Vagina (tissue), 2 donors: ENCODE measurements at regions not wholly inside any gene's neighbourhood (a gene's known extent, or its start where the extent isn't known, plus 50 kb on each side); places are given as distances from the start of the nearest gene placed in this dataset.

Experiments used
- DNase-seq, 2 donors: peaks; one replicate each; pipeline ENCODE4 v3.0.0-alpha.2; 2017; ENCODE audit errors: extremely low spot score in 2 of 2
- H3K27ac ChIP-seq: fragments of 200-600 bp; sonication (generic); one replicate; pipeline ENCODE4 v1.5.1; 2019
- H3K27me3 ChIP-seq: fragments of 200-600 bp; sonication (generic); one replicate; pipeline ENCODE4 v1.5.1; 2019
- H3K36me3 ChIP-seq, 2 donors: fragments of 200-600 bp; sonication (generic); one replicate each; pipeline ENCODE4 v1.5.1; 2017 to 2019
- H3K4me1 ChIP-seq: fragments of 200-600 bp; sonication (generic); one replicate; pipeline ENCODE4 v1.5.1; 2019
- H3K4me3 ChIP-seq, 2 donors: fragments of 200-600 bp; sonication (generic); 1 replicate in 1 of 2; 2 replicates in 1 of 2; pipeline ENCODE4 v1.5.1; 2016 to 2019
- H3K9me3 ChIP-seq: fragments of 200-600 bp; sonication (generic); one replicate; pipeline ENCODE4 v1.5.1; 2019
- CTCF ChIP-seq, 3 experiments: fragments of 450-650 bp in 2 of 3; fragments of 200-600 bp in 1 of 3; sonication (generic) in 1 of 3; IDR thresholded peaks; one replicate each; pipeline ENCODE4 v1.5.1; 2017 to 2019; ENCODE audit warnings: antibody characterized with exemption in 3 of 3, mild to moderate bottlenecking in 2 of 3, moderate library complexity in 2 of 3
- POLR2A ChIP-seq, 2 donors: fragments of 450-650 bp; IDR thresholded peaks; one replicate each; pipeline ENCODE4 v1.6.1; 2017; ENCODE audit warnings: antibody characterized with exemption in 2 of 2, mild to moderate bottlenecking in 2 of 2, moderate library complexity in 2 of 2
- POLR2AphosphoS5 ChIP-seq, 2 donors: sonication (generic); formaldehyde crosslinking; IDR thresholded peaks; one replicate each; pipeline ENCODE4 v1.9.0; 2017; ENCODE audit warnings: antibody characterized with exemption in 2 of 2, mild to moderate bottlenecking in 2 of 2, low read depth in 1 of 2; ENCODE audit not compliant: insufficient read depth in 1 of 2
- intact Hi-C: fragments of 100-400 bp; cut with DNase I; formaldehyde crosslinking; loops from one replicate; pipeline ENCODE4 v1.15.1; 2023

GRCh38 chr11:128326791-128327190 is 260.6 kb downstream of the ETS1 start:
- DNase-seq = no peak
- Histone ChIP-seq H3K9me3 (no peaks in the 10 kb centered on the region), H3K27ac (no peak overlapping the region), H3K36me3 (no peaks in the 10 kb centered on the region), H3K27me3 (no peaks in the 10 kb centered on the region), H3K4me1 (no peaks in the 10 kb centered on the region), H3K4me3 (no peak overlapping the region)
- TF ChIP-seq POLR2AphosphoS5 (IDR thresholded peaks at IDR 0.05; ENCODE audit: insufficient read depth in 1 of 2, low read depth in 1 of 2) (no peak), CTCF (IDR thresholded peaks at IDR 0.05) (no peak)
- intact Hi-C loops = no loop called here

GRCh38 chr11:128324531-128325141 is 262.7 kb downstream of the ETS1 start:
- no peak overlapping the region for H3K27ac ChIP-seq

GRCh38 chr11:128324051-128324481 is 263.3 kb downstream of the ETS1 start:
- Histone ChIP-seq H3K27me3 (no peaks in the 10 kb centered on the region), H3K9me3 (no peaks in the 10 kb centered on the region), H3K4me3 (no peak overlapping the region), H3K36me3 (no peaks in the 10 kb centered on the region), H3K4me1 (no peaks in the 10 kb centered on the region), H3K27ac (no peak overlapping the region)
- intact Hi-C loops = no loop called here
- no peak for DNase-seq
- TF ChIP-seq CTCF (IDR thresholded peaks at IDR 0.05) (no peak), POLR2AphosphoS5 (IDR thresholded peaks at IDR 0.05; ENCODE audit: insufficient read depth in 1 of 2, low read depth in 1 of 2) (no peak), POLR2A (IDR thresholded peaks at IDR 0.05) (no peak)

More at GRCh38 chr11:128324531-128325141, 262.7 kb downstream of the ETS1 start:
- intact Hi-C loops = no loop called here
- H3K4me3 ChIP-seq = no peak overlapping the region
- H3K4me1 ChIP-seq = no peaks in the 10 kb centered on the region
- TF ChIP-seq POLR2AphosphoS5 (IDR thresholded peaks at IDR 0.05; ENCODE audit: insufficient read depth in 1 of 2, low read depth in 1 of 2) (peak in 1 of 2 donors; percentile 54), POLR2A (IDR thresholded peaks at IDR 0.05) (no peak)
- H3K9me3 ChIP-seq = no peaks in the 10 kb centered on the region
- H3K27me3 ChIP-seq = no peaks in the 10 kb centered on the region
- H3K36me3 ChIP-seq = no peaks in the 10 kb centered on the region
- DNase-seq = no peak

- DNase-seq = no peak
- no peaks in the 10 kb centered on the region for H3K4me1 ChIP-seq
- TF ChIP-seq POLR2AphosphoS5 (IDR thresholded peaks at IDR 0.05; ENCODE audit: insufficient read depth in 1 of 2, low read depth in 1 of 2) = no peak
- TF ChIP-seq CTCF (IDR thresholded peaks at IDR 0.05) = no peak
- no peak for TF ChIP-seq POLR2A (IDR thresholded peaks at IDR 0.05)
- no peaks in the 10 kb centered on the region for H3K36me3 ChIP-seq
- intact Hi-C loops = no loop called here
- no peak overlapping the region for H3K4me3 ChIP-seq
- H3K9me3 ChIP-seq = no peaks in the 10 kb centered on the region
- no peaks in the 10 kb centered on the region for H3K27me3 ChIP-seq
- no peak overlapping the region for H3K27ac ChIP-seq
These were observed 264.0 kb downstream of the ETS1 start for GRCh38 chr11:128323381-128323780.

- TF ChIP-seq CTCF (IDR thresholded peaks at IDR 0.05) (no peak), POLR2A (IDR thresholded peaks at IDR 0.05) (no peak), POLR2AphosphoS5 (IDR thresholded peaks at IDR 0.05; ENCODE audit: insufficient read depth in 1 of 2, low read depth in 1 of 2) (no peak)
- H3K4me1 ChIP-seq = no peaks in the 10 kb centered on the region
- H3K4me3 ChIP-seq = no peak overlapping the region
- H3K27me3 ChIP-seq = no peaks in the 10 kb centered on the region
- no peak overlapping the region for H3K27ac ChIP-seq
- intact Hi-C loops = no loop called here
- no peaks in the 10 kb centered on the region for H3K36me3 ChIP-seq
- DNase-seq = no peak
- H3K9me3 ChIP-seq = no peaks in the 10 kb centered on the region
These were observed 268.4 kb downstream of the ETS1 start for GRCh38 chr11:128318856-128319474.
